ENCODE measurements at regions not wholly inside any gene's neighbourhood (a gene's known extent, or its start where the extent isn't known, plus 50 kb on each side); places are given as distances from the start of the nearest gene placed in this dataset.

GRCh38 chr15:37536967-37537605 is 397.4 kb upstream of the TMCO5A start:
- TF ChIP-seq CTCF (IDR thresholded peaks at IDR 0.05) (no peak), EP300 (IDR thresholded peaks at IDR 0.05) (no peak), POLR2A (IDR thresholded peaks at IDR 0.05; ENCODE audit: low read depth) (no peak)
